ENCODE measurements at regions not wholly inside any gene's neighbourhood (a gene's known extent, or its start where the extent isn't known, plus 50 kb on each side); places are given as distances from the start of the nearest gene placed in this dataset.

GRCh38 chr7:10672186-10672585 is 301.5 kb upstream of the PHF14 start:
- H3K27me3 ChIP-seq: no peaks in the 10 kb centered on the region
- ATAC-seq (ENCODE audit: low FRiP score in 2 of 2) (no peak), DNase-seq (no peak)
- no peak overlapping the region for H3K27ac ChIP-seq
- TF ChIP-seq POLR2A (IDR thresholded peaks at IDR 0.05) (no peak), EP300 (IDR thresholded peaks at IDR 0.05) (no peak), POLR2AphosphoS5 (IDR thresholded peaks at IDR 0.05) (no peak), CTCF (IDR thresholded peaks at IDR 0.05) (no peak)
- H3K36me3 ChIP-seq: no peaks in the 10 kb centered on the region
- H3K9me3 ChIP-seq: no peaks in the 10 kb centered on the region
- WGBS, 2 donors: 72 to 91% methylated on average over 3 to 5 of the region's 5 CpGs
- no peaks in the 10 kb centered on the region for H3K4me1 ChIP-seq
- no peak overlapping the region for H3K4me3 ChIP-seq

- H3K27me3 ChIP-seq: no peaks in the 10 kb centered on the region
- H3K27ac ChIP-seq: no peak overlapping the region
- WGBS, 2 donors: 91 to 100% methylated on average over 2 of the region's 2 CpGs
- H3K4me1 ChIP-seq: no peaks in the 10 kb centered on the region
- H3K36me3 ChIP-seq: no peaks in the 10 kb centered on the region
- TF ChIP-seq POLR2A (IDR thresholded peaks at IDR 0.05) (no peak), CTCF (IDR thresholded peaks at IDR 0.05) (no peak), POLR2AphosphoS5 (IDR thresholded peaks at IDR 0.05) (no peak), EP300 (IDR thresholded peaks at IDR 0.05) (no peak)
- H3K4me3 ChIP-seq: no peak overlapping the region
- H3K9me3 ChIP-seq: no peaks in the 10 kb centered on the region
- no peak for DNase-seq
- ATAC-seq (ENCODE audit: low FRiP score in 2 of 2): no peak
Observed at GRCh38 chr7:10677211-10677610, 296.5 kb upstream of the PHF14 start.

- Histone ChIP-seq H3K36me3 (no peaks in the 10 kb centered on the region), H3K4me3 (no peak overlapping the region), H3K9me3 (no peaks in the 10 kb centered on the region), H3K27me3 (no peaks in the 10 kb centered on the region), H3K27ac (no peak overlapping the region), H3K4me1 (no peaks in the 10 kb centered on the region)
- TF ChIP-seq CTCF (IDR thresholded peaks at IDR 0.05) (no peak), POLR2A (IDR thresholded peaks at IDR 0.05) (no peak), EP300 (IDR thresholded peaks at IDR 0.05) (no peak), POLR2AphosphoS5 (IDR thresholded peaks at IDR 0.05) (no peak)
- WGBS, 2 donors: 45 to 57% methylated on average over 1 of the region's 1 CpG
- DNase-seq: no peak
- ATAC-seq (ENCODE audit: low FRiP score in 2 of 2): no peak
Observed at GRCh38 chr7:10677668-10678232, 295.9 kb upstream of the PHF14 start.

GRCh38 chr7:10684606-10685005 is 289.1 kb upstream of the PHF14 start:
- no peaks in the 10 kb centered on the region for H3K4me1 ChIP-seq
- 89 to 97% methylated on average over 5 of the region's 5 CpGs for WGBS, 2 donors

GRCh38 chr7:10685040-10685439 is 288.6 kb upstream of the PHF14 start:
- Histone ChIP-seq H3K27me3 (no peaks in the 10 kb centered on the region), H3K27ac (no peak overlapping the region), H3K4me1 (no peaks in the 10 kb centered on the region), H3K36me3 (no peaks in the 10 kb centered on the region), H3K4me3 (no peak overlapping the region), H3K9me3 (no peaks in the 10 kb centered on the region)
- ATAC-seq (ENCODE audit: low FRiP score in 2 of 2): no peak
- no peak for TF ChIP-seq CTCF (IDR thresholded peaks at IDR 0.05)
- no peak for TF ChIP-seq EP300 (IDR thresholded peaks at IDR 0.05)
- no peak for TF ChIP-seq POLR2A (IDR thresholded peaks at IDR 0.05)
- TF ChIP-seq POLR2AphosphoS5 (IDR thresholded peaks at IDR 0.05): no peak
- no peak for DNase-seq

More at GRCh38 chr7:10684606-10685005, 289.1 kb upstream of the PHF14 start:
- H3K36me3 ChIP-seq: no peaks in the 10 kb centered on the region
- H3K4me3 ChIP-seq: no peak overlapping the region
- no peak for DNase-seq
- no peak for ATAC-seq (ENCODE audit: low FRiP score in 2 of 2)
- no peaks in the 10 kb centered on the region for H3K9me3 ChIP-seq
- no peak overlapping the region for H3K27ac ChIP-seq
- no peaks in the 10 kb centered on the region for H3K27me3 ChIP-seq
- TF ChIP-seq POLR2A (IDR thresholded peaks at IDR 0.05): no peak

Measured in upper lobe of left lung (tissue), 6 donors.